HG02870 (cell line): ENCODE measurements at regions not wholly inside any gene's neighbourhood (a gene's known extent, or its start where the extent isn't known, plus 50 kb on each side); places are given as distances from the start of the nearest gene placed in this dataset.
"Not testable (repeated sequence)": the region's sequence is repeated elsewhere in the genome, so short reads cannot be mapped to it uniquely, and the experiment has no call there.

Experiments used
- ATAC-seq: cut with Tn5 transposase; IDR thresholded peaks from one replicate; pipeline ENCODE4 v1.9.1; 2021; ENCODE audit warnings: mild to moderate bottlenecking, moderate library complexity; ENCODE audit not compliant: unreplicated experiment

DNA sequence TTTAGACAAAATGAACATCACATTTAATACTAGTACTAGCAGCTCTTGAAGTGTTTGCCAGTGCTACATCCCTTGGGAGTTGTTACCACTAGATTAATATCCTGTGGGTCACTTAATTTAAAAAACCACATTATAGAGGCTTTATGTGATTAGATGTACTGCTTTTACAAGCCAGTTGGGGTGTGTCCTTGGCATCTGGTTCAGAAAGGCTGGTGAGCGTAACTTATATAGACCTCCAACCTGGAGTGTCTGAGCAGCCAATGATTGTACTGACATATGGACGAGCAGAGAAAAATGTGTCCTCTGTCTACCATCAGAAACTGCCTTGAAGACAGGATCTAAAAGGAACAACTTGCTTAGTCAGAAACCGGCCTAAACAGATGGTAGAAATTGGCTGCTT, 306.2 kb upstream of the ATP11B start:
- no peak for ATAC-seq

DNA sequence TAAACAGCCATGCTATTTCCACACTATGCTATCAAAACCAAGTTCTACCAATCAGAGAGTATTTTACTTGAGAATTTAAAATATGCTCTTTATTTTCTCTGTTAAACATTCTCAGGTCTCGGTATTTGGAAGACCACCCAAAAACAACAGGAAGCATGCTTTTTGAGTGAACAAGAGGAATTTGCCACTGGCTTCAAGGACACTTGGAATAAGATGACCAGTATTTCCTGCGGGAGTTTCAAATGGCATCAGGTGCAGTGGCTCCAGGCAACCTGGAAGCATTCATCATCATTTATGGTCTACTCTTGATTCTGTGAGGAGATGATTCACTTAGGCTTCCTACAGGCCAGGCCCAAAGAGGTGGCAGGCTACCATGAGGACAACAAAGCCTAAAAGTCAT, 305.7 kb upstream of the ATP11B start:
- no peak for ATAC-seq

DNA sequence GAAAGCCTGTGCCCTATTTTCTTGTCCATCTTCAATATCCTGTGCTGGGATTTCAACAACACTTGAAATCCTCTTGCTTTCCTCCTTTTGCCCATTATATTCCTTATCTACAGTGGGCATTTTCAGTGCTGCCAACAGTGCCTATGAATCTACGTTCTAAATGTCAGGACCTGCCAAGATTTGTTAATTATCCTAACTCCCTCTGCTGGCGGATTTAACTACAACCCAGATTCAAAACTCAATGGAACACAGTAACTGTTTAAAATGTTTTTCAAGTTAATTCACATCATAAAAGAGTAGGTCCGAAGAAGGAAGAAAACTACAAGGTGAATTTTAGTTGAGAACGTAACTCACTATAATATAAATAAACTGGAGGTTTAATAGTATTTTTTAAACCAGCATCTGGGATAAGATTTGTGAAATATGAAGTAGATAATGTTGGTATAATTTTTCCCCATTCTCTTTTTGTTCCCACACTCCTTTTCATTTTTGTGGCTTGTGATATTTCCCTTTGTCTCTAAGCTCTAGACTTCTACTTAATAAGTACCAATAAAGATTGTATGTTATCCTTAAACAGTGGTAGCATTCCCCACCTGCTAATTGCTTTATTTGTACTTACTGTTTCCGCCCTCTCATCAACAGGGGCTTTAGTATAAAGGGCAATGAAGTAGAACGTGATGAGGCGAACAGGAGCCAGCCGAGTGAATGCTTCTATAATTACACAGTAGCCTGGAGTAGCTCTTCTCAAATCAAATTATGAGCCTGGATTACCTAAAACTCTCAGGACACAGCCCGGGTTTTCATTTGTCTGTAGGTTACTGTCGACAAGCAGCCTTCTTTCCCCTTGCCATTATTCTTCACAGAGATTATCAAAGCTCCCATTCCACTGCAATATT, 302.5 kb upstream of the ATP11B start:
- ATAC-seq, result no peak

DNA sequence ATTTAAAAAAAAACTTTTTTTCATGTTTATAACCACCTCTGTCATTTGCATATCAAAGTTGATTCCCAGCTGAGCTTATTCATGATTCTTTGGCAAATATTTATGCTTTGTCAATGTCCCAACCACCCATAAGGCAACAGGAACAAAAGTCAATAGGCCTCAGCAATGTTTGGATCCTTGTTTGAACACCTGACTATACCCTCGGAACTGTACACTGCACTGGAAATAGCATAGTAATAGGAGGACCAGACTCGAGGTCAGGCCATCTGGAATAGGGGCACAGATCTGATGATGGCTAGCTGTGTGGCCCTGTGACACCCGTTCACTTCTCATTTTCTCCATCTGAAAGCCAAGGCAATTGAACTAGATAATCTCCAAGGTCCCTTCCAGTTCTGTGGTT, 301.7 kb upstream of the ATP11B start:
- ATAC-seq, result no peak

DNA sequence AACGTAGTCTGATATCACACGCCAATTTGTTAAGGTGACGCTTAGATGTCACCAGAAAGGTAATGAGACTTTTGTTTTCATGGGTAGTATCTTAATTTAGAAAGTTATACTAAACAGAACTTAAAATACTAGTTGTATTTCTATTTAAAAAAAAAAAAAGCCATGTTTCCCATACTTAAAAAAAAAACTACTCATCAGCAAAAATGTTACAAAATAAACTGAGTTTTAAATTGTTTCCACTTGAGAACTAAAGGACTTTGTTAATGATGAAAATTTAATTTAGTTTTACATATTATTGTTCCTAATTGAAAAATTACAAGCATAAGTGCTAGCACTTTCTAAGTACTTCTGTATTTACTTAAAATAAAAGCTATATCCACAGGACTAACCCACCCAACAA, 300.8 kb upstream of the ATP11B start:
- no peak for ATAC-seq

DNA sequence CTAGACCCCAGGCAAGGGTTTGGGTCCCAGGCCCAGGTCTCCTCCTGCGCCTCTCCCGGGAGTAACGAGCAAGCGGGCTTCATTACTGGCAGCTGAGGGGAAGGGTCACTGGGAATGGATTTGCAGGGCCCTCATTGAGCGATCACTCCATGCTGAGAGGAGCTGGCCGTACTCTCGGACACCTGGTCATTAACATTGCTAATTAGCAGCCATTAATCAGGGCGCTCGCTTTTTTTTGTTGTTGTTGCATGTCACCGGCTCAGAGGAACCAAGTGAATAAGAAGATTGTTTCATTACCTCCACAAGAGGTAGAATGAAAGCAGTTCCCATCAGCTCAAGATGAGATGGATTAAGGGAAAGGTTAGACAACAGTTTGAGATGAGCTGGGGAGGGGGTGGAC, 293.0 kb upstream of the ATP11B start:
- ATAC-seq, result no peak

DNA sequence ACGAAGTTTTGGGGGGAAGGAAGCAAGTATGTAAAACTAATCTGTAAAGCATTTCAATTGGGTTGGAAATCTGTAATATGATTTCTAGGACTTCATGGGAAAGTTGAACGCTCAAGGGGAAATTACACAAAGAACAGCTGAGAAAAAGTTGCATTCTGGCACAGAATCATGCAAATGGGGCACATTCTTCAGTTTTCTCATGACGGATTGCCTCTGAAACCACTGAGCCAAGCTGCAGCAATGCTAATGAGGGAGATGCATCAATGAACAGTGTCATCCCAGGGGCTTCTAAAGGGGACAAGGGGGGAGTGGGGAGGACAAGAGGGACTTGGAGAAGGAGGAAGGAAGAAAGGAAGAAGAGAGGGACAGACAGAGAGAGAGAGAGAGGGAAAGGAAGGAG, 291.4 kb upstream of the ATP11B start:
- ATAC-seq, result no peak

DNA sequence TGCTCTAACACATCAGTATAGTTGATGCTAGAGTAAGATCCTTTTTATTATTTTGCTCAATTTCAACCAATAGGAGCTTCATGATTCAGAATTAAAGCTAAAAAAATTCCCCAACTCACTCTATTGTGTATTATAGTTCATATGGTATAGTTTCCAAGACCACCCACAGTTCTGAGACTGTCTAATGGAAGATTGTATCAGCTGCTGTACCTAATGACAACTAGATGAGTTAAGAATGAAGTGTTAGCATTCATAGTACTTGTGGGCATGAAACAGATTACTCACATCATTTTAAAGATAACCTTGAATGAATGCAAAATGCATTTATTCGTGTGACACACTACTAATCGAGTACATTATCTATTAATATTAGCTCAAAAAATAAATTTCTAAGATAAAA, 289.9 kb upstream of the ATP11B start:
- ATAC-seq, result no peak

DNA sequence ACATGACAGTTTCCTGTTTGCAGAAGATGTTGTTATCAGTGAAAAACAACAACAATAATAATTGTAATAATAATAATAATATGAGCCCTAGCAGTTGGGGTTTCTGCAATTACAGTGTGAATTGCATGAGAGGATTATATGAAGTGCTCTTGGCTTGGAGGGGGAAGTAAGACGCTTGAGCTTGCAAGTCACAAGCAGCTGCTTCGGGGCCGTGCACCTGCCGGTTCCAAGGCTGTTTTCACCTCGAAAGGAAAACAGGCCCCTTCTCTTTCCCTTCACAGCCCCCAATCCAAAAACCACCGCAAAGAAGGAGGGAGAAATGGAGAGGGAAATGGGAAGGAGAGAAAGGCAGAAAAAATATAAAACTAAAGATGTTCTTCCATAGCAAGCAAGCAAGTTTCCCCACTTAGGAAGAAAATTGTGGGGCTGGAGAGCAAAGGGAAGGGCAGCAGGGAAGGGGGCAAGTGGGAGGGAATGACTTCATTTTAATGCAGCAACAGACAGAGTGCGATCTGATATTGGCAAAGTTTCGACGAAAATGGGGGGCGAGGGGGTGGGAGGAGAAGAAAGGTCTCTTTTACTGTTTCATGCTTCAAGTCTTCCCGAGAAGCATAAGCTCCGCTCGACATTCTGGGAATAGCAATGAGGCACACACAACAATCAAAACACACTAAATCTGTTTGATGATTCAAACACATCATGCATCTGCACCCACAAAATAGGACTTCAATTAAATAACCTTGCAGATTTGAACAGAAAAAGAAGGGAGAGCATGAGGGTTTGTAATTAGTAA, 284.2 kb upstream of the ATP11B start:
- ATAC-seq, result no peak

DNA sequence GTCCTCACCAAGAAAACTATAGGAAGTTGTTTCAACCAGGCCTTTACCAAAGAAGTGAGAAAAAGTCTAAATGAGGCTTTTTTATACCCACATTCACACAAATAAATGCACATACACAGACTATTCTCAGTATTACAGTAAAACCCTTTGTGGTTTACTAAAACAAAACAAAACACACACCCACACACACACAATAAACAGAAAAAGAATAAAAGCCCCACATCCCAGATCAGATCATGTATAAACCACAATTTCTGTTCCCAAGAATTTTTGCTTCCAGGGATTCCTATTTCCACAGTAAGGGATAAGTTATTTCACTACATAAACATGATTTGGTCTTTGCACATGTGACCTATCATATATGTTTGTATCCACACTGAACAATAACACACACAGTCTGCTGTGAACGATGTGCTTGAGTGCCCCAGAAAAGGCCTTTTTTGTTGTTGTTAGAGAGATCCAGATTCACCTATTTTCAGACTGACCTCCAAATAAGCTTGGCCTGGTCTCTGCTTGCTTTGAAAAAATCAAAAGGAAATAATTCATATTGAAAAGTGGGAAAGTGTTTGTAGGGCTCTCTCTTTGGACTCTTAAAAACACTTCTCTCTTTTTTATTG, 283.4 kb upstream of the ATP11B start:
- no peak for ATAC-seq

DNA sequence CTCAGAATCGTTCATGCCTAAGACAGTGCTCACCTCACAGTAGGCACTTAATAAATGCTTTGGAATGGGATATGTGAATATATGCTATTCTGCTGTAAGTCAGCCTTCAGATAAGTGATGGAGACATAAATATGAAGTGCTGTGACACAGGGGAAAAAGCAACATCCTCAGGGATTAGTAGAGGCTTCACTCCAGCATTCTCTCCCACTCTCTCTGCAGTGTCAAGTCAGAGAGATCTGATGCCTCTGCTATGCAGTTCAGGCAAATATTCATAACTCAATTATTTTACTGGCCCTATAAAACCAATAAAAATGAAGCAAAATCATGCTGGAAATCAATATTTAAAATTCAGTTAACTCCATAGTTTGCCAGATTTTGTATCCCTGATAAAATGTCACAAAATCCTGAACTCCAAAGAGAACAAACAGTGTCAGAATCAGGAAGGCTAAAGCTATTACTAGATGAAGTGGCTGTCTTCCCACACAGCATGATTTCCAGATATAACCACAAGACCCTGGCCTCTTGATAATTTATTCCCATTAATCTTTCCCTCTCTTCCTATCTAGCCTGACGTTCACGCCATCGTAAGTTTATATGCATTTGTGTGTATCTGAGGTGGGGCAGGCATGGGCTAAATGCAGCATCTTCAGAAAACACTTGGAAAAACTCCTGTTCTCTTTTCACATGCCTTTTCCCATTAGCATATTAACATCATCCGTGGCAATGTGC, 278.9 kb upstream of the ATP11B start:
- no peak for ATAC-seq

DNA sequence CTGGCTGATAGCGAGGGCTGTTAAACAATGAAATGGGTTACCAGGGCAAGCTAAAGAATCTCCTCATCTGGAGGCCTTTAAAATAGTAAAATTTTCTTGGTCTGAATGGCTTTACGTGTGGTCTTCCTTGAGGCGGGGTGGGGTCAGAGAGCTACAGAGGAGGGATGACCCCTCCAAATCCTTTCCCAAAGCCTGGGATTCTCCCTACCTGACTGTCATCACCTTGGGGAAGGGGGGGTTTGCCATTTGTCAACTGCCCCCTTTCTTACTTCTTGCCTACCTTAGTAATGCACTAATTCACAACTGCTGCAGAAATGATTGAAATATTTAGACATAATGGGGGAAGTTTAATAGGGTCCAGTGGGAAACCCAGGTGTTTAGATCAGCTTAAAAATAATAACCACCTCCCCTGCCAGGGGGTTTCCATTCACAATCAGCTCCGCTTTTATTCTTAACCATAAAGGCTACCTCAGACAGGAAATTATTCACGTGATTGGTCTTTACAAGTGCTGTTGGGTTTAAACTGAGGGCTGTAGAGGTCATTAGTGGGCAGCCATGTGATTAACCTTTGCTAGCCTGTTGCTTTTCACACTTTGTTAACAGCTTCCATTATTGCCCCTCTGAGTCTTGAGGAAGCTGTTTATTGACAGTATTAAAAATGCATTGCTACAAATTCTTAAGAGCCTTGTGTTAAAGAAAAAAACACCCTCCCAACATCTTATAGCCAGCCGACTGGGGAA, 276.5 kb upstream of the ATP11B start:
- ATAC-seq, result no peak

DNA sequence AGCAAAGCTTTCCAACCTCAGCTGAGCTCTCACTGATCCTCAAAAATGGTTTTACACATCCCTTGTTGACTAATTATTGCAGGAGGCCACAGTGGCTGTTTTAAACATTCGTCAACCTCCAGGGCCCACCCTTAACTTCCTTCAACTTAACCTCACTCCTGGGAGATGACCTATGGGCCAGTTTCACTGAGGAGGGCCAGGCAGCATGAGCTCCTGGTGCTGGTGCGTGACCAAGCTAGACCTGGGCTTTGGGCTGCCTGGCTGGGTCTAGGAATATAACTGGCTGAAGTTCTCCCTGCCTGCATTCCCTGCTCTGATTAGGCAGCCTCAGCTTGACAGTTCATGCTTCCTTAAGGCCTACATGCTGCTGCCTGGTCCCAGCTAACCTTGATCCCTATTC, 273.7 kb upstream of the ATP11B start:
- ATAC-seq, result no peak

DNA sequence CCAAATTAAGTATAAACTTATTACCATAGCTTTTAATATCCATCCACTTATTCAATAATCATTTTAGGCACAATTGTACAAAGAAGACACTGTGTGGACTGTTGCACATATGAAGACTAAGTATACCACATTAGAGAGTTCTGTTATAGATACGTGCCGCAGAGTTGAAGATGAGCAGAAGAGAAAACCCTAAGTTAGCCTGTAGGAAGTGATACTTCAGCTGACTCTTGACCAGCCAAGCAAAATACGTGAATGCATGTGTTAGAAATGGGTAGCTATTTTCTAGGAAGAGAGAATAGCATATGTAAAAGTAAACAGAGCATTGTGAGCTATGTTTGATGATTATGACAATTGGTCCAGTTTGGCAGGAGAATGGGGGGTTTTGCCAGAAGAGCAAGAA, 272.0 kb upstream of the ATP11B start:
- peak; percentile 71 for ATAC-seq

DNA sequence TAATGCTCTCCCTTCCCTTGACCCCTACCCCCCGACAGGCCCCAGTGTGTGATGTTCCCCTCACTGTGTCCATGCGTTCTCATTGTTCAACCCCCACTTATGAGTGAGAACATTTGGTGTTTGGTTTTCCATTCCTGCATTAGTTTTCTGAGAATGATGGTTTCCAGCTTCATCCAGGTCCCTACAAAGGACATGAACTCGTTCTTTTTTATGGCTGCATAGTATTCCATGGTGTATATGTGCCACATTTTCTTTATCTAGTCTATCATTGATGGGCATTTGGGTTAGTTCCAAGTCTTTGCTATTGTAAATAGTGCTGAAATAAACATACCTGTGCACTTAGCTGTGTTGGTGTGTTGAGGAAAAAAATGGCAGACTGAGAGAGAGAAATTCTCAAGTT, 269.9 kb upstream of the ATP11B start:
- not testable (repeated sequence) for ATAC-seq

DNA sequence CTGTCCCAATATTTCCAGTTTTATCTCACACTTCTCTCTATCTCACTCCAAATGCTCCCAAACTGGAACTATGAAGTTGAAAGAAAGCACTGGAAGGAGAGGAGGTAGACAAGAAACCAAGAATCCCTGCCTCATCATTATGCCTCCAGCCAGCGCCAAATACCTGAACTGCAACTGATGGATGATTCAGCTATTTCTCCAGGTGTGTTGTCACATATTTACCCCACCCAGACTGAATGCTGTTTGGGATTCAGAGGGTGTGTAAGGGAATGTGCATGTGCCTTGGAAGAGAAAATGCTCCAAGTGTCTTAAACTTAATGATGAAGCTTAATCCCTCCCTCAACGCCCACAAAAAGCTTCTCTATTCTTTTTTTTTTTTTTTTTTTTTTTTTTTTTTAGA, 269.5 kb upstream of the ATP11B start:
- ATAC-seq, result no peak

DNA sequence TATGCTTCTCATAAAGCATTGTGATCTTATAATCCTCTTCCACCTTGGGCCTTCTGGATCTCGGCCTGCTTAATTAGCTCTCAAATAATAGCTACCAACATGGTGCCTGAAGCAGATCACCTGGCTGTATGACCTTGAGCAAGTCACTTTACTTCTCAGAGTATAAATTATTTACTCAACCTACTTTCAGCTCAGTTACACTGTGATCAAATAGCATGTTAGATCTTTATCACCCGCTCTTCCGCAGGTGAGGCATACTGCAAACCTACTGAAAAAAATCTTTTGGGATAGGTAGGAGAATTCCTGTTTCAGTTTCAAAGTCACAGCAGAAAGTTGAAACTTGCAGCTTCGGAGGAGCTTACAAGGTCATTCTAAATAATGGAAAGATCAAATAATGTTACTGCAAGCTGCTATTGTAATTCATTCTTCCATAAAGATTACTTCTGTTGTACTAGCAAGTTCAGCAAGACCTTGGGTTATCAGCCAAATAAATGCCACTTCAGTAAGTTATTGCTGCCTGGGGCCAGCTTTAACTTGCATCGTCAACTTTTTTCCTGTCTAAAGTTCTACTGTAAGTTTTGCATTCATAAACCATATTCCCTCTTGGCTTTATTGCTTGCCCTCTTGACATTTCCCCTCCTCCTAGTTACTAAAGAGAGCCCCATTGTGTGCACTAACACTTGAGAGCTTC, 268.4 kb upstream of the ATP11B start:
- no peak for ATAC-seq

DNA sequence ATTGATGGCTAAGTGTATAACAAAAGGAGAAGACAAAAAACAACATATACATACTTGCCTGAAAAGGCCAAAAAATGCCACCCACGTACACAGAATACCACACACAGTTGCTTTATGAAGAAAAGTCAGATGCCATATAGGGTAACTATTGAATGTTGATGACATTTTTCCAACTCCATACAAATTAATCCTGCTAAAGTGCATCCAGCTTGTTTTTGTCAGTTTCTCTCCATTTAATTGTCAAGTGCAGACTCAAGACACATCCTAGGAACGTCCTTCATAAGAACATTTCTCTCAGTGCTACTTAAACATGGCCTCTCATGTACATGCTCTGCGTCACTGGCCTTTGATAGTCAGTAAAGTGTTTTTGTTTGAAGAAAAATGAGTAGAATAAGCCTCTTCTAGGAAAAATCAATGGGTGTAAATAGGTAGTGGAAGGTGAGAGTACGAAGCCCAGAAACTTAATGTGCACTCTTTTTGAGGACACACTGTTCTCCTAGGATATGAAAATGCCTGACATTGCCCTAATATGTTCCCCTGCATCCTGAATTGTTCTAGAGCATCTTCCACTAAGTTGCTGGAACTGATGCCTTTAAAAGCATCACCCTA, 267.4 kb upstream of the ATP11B start:
- ATAC-seq, result no peak

DNA sequence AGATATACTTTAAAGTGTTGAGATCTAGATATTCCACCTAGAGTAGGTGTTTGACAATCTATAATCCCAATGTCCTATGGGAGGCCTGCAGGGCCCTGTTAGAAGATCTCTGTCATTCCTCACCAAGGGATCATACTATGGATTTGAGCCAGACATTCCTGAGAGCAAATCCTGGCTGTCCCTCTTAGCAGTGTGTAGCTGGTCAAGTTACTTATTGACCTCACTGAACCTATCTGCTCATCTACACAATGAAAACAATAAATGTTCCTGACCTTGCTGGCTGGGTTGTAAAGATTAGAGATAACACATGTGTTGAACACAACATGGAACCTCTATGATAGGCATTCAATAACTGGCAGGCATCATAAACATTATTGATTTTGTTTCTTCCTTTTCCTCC, 265.6 kb upstream of the ATP11B start:
- no peak for ATAC-seq
